OCI-LY3 (cell line): ENCODE measurements at regions not wholly inside any gene's neighbourhood (a gene's known extent, or its start where the extent isn't known, plus 50 kb on each side); places are given as distances from the start of the nearest gene placed in this dataset.

ENCODE experiments used
- H2AFZ ChIP-seq: fragments of 200-600, 300-600 bp; shearing (Covaris generic); 2 replicates; pipeline ENCODE4 v1.6.0; 2014; ENCODE audit warnings: antibody characterized with exemption, low read depth, low read length
- H3K27ac ChIP-seq: fragments of 200-600, 300-600 bp; sonication (generic); 2 replicates; pipeline ENCODE4 v1.5.1; 2014; ENCODE audit warnings: mild to moderate bottlenecking, low read length, moderate library complexity, mixed read lengths
- H3K27me3 ChIP-seq: fragments of 200-600, 300-600 bp; sonication (generic); 2 replicates; pipeline ENCODE4 v1.6.1; 2014; ENCODE audit warnings: low read depth, low read length, mixed read lengths
- H3K36me3 ChIP-seq: fragments of 200-600, 300-600 bp; sonication (generic); replicated peaks from 2 replicates; pipeline ENCODE3; 2014; ENCODE audit warnings: low read depth, low read length, mixed read lengths
- H3K4me1 ChIP-seq: fragments of 300-600, 200-600 bp; sonication (generic); 2 replicates; pipeline ENCODE4 v1.6.1; 2014; ENCODE audit warnings: low read length, mixed read lengths
- H3K4me2 ChIP-seq: fragments of 200-600, 300-600 bp; sonication (generic); 2 replicates; pipeline ENCODE4 v1.6.1; 2014; ENCODE audit warnings: low read length, mixed read lengths
- H3K4me3 ChIP-seq: fragments of 300-600, 200-600 bp; sonication (generic); 2 replicates; pipeline ENCODE4 v1.5.1; 2014; ENCODE audit warnings: antibody characterized with exemption, mild to moderate bottlenecking, low read length, moderate library complexity
- H3K79me2 ChIP-seq: fragments of 300-600, 200-600 bp; shearing (Covaris generic); 2 replicates; pipeline ENCODE4 v1.6.1; 2014; ENCODE audit warnings: mild to moderate bottlenecking, low read length, mixed read lengths
- H3K9ac ChIP-seq: fragments of 300-600, 200-600 bp; shearing (Covaris generic); 2 replicates; pipeline ENCODE4 v1.6.0; 2014; ENCODE audit warnings: mild to moderate bottlenecking, low read length, moderate library complexity
- H3K9me3 ChIP-seq: fragments of 200-600, 300-600 bp; shearing (Covaris generic); 2 replicates; pipeline ENCODE4 v1.6.1; 2014; ENCODE audit warnings: low read length, mixed read lengths; ENCODE audit not compliant: insufficient read depth
- H4K20me1 ChIP-seq: fragments of 200-600, 300-600 bp; sonication (generic); 2 replicates; pipeline ENCODE4 v1.6.1; 2016; ENCODE audit warnings: low read length, mixed read lengths; ENCODE audit not compliant: insufficient read depth
- CTCF ChIP-seq: fragments of 200-600, 300-600 bp; sonication (generic); IDR thresholded peaks from 2 replicates; pipeline ENCODE4 v1.5.1; 2014; ENCODE audit warnings: antibody characterized with exemption, low read length, low read depth
- EZH2phosphoT487 ChIP-seq: fragments of 200-600 bp; shearing (Covaris generic); IDR thresholded peaks from 2 replicates; pipeline ENCODE4 v1.6.1; 2018; ENCODE audit warnings: antibody characterized with exemption, mixed run types, low read depth

DNA sequence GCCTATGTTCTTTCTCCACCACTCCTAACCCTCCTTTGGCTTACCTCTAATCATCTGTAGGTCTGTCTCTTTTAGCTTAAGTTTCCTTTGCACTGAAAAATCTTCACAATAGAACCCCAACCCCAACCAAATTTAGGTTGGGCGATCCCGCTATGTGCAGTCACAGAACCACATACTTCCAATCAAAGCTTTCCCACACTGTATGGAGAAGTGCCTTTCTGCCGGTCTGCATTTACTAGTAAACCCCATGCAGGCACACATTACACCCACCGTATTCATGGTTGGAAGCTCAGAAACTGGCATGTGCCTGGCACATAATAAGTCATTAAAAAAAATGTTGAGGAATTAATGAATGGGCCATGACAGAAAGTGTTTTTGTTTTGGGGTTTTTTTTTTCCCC, 158.4 kb downstream of the KLF12 start:
- peaks cover 7% of the 10 kb centered on the region for H3K4me1 ChIP-seq
- no peak overlapping the region for H3K9ac ChIP-seq

GRCh38 chr13:73974051-73974450, 160.2 kb downstream of the KLF12 start:
- Histone ChIP-seq H2AFZ (no peak overlapping the region), H3K36me3 (peaks cover 24% of the 10 kb centered on the region), H3K4me3 (no peak overlapping the region), H3K9me3 (peaks cover 17% of the 10 kb centered on the region; the same call in 1 of the 2 replicates), H3K27ac (no peak overlapping the region), H3K79me2 (no peaks in the 10 kb centered on the region; the same call in 1 of the 2 replicates), H3K9ac (no peak overlapping the region), H3K4me2 (no peak overlapping the region), H4K20me1 (no peaks in the 10 kb centered on the region), H3K4me1 (peaks cover 17% of the 10 kb centered on the region), H3K27me3 (no peaks in the 10 kb centered on the region)
- TF ChIP-seq EZH2phosphoT487 (no peak), CTCF (no peak)

More for the DNA sequence above, 158.4 kb downstream of the KLF12 start:
- TF ChIP-seq EZH2phosphoT487: no peak
- TF ChIP-seq CTCF: no peak
- Histone ChIP-seq H3K4me3 (no peak overlapping the region), H3K79me2 (no peaks in the 10 kb centered on the region; the same call in 1 of the 2 replicates), H2AFZ (no peak overlapping the region), H3K27me3 (no peaks in the 10 kb centered on the region), H3K4me2 (no peak overlapping the region), H4K20me1 (no peaks in the 10 kb centered on the region), H3K9me3 (peaks cover 17% of the 10 kb centered on the region; the same call in 1 of the 2 replicates), H3K36me3 (peaks cover 20% of the 10 kb centered on the region), H3K27ac (no peak overlapping the region)

GRCh38 chr13:73973156-73973555, 161.0 kb downstream of the KLF12 start:
- peaks cover 17% of the 10 kb centered on the region; the same call in 1 of the 2 replicates for H3K9me3 ChIP-seq
- no peak overlapping the region for H3K27ac ChIP-seq
- no peaks in the 10 kb centered on the region for H3K27me3 ChIP-seq
- peaks cover 26% of the 10 kb centered on the region for H3K4me1 ChIP-seq
- H3K79me2 ChIP-seq: no peaks in the 10 kb centered on the region; the same call in 1 of the 2 replicates
- H3K9ac ChIP-seq: no peak overlapping the region
- H2AFZ ChIP-seq: no peak overlapping the region
- peaks cover 21% of the 10 kb centered on the region for H3K36me3 ChIP-seq
- H3K4me3 ChIP-seq: no peak overlapping the region
- no peak overlapping the region for H3K4me2 ChIP-seq
- TF ChIP-seq EZH2phosphoT487: no peak
- H4K20me1 ChIP-seq: no peaks in the 10 kb centered on the region

- no peak for TF ChIP-seq CTCF
- no peak for TF ChIP-seq EZH2phosphoT487
- Histone ChIP-seq H3K4me3 (no peak overlapping the region), H3K4me2 (no peak overlapping the region), H2AFZ (no peak overlapping the region), H4K20me1 (no peaks in the 10 kb centered on the region), H3K9me3 (peaks cover 17% of the 10 kb centered on the region; the same call in 1 of the 2 replicates), H3K27ac (no peak overlapping the region), H3K36me3 (peaks cover 19% of the 10 kb centered on the region), H3K27me3 (no peaks in the 10 kb centered on the region), H3K4me1 (peaks cover 32% of the 10 kb centered on the region), H3K79me2 (no peaks in the 10 kb centered on the region; the same call in 1 of the 2 replicates), H3K9ac (no peak overlapping the region)
Measured at GRCh38 chr13:73972545-73972944, 161.7 kb downstream of the KLF12 start.
